NCI-H82 (cell line): ENCODE measurements at regions not wholly inside any gene's neighbourhood (a gene's known extent, or its start where the extent isn't known, plus 50 kb on each side); places are given as distances from the start of the nearest gene placed in this dataset.

Experiments
- DNase-seq: peaks from one replicate; lab custom pipeline; 2025; lab: John Stamatoyannopoulos, UW

- peak; percentile 53 for DNase-seq
Observed at GRCh38 chr3:18295171-18295920, 129.8 kb downstream of the SATB1 start.

- DNase-seq, result no peak
Observed at GRCh38 chr3:18290157-18290556, 135.0 kb downstream of the SATB1 start.

GRCh38 chr3:18288243-18288642, 136.9 kb downstream of the SATB1 start:
- DNase-seq, result no peak

- DNase-seq, result no peak
Observed at GRCh38 chr3:18284716-18285115, 140.4 kb downstream of the SATB1 start.

- DNase-seq, result no peak
Observed at GRCh38 chr3:18283680-18284079, 141.5 kb downstream of the SATB1 start.

GRCh38 chr3:18282507-18282906, 142.6 kb downstream of the SATB1 start:
- no peak for DNase-seq

- no peak for DNase-seq
Observed at GRCh38 chr3:18279226-18279737, 145.9 kb downstream of the SATB1 start.

GRCh38 chr3:18264853-18265252, 160.3 kb downstream of the SATB1 start:
- DNase-seq, result no peak

- DNase-seq, result no peak
Observed at GRCh38 chr3:18264361-18264760, 160.8 kb downstream of the SATB1 start.

GRCh38 chr3:18258492-18258891, 166.6 kb downstream of the SATB1 start:
- DNase-seq, result no peak

GRCh38 chr3:18252578-18252977, 172.6 kb downstream of the SATB1 start:
- DNase-seq, result no peak

- DNase-seq, result no peak
Observed at GRCh38 chr3:18250991-18251390, 174.1 kb downstream of the SATB1 start.

- no peak for DNase-seq
Observed at GRCh38 chr3:18249126-18249525, 176.0 kb downstream of the SATB1 start.

- DNase-seq, result peak; percentile 49
Observed at GRCh38 chr3:18247776-18248310, 177.3 kb downstream of the SATB1 start.

GRCh38 chr3:18247139-18247695, 177.9 kb downstream of the SATB1 start:
- DNase-seq, result no peak

GRCh38 chr3:18246336-18247060, 178.6 kb downstream of the SATB1 start:
- no peak for DNase-seq

GRCh38 chr3:18245721-18246120, 179.4 kb downstream of the SATB1 start:
- no peak for DNase-seq

GRCh38 chr3:18241837-18242236, 183.3 kb downstream of the SATB1 start:
- DNase-seq, result no peak

GRCh38 chr3:18239674-18240073, 185.5 kb downstream of the SATB1 start:
- no peak for DNase-seq

GRCh38 chr3:18238746-18239331, 186.3 kb downstream of the SATB1 start:
- no peak for DNase-seq

- DNase-seq, result no peak
Observed at GRCh38 chr3:18238332-18238731, 186.8 kb downstream of the SATB1 start.

GRCh38 chr3:18237251-18238005, 187.7 kb downstream of the SATB1 start:
- no peak for DNase-seq
